PC-3 (cell line): ENCODE measurements at regions not wholly inside any gene's neighbourhood (a gene's known extent, or its start where the extent isn't known, plus 50 kb on each side); places are given as distances from the start of the nearest gene placed in this dataset.

Experiments
- EZH2 ChIP-seq: fragments of 300-600 bp; sonication (generic); IDR thresholded peaks from one replicate; pipeline ENCODE4 v1.6.1; 2017; ENCODE audit warnings: antibody characterized with exemption, mild to moderate bottlenecking, low read length; ENCODE audit not compliant: unreplicated experiment
- TF ChIP-seq, protein P1 (sequence below): fragments of 300-600 bp; sonication (generic); conservative IDR thresholded peaks from 2 replicates; pipeline ENCODE4 v1.5.1; 2017; ENCODE audit warnings: antibody characterized with exemption, low read depth, mild to moderate bottlenecking, low read length

DNA sequence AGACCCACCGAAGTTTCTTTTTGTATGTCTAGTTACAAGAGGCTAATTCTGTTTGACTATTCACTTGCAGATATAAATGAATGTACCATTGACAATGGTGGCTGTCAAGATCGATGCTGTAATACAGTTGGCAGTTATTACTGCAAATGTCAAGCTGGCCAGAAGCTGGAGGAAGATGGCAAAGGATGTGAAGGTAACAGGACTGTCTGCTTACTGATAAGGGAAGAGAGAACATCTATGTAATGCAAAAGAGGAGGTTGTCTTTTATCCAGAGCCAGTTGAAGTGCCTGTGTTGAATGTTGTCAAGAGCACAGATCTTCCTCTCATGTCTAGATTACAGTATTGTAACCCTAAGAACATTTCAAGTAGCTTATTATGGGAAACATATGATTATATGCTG, 549.5 kb upstream of the GOLIM4 start:
- TF ChIP-seq, protein P1, sequence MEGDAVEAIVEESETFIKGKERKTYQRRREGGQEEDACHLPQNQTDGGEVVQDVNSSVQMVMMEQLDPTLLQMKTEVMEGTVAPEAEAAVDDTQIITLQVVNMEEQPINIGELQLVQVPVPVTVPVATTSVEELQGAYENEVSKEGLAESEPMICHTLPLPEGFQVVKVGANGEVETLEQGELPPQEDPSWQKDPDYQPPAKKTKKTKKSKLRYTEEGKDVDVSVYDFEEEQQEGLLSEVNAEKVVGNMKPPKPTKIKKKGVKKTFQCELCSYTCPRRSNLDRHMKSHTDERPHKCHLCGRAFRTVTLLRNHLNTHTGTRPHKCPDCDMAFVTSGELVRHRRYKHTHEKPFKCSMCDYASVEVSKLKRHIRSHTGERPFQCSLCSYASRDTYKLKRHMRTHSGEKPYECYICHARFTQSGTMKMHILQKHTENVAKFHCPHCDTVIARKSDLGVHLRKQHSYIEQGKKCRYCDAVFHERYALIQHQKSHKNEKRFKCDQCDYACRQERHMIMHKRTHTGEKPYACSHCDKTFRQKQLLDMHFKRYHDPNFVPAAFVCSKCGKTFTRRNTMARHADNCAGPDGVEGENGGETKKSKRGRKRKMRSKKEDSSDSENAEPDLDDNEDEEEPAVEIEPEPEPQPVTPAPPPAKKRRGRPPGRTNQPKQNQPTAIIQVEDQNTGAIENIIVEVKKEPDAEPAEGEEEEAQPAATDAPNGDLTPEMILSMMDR: no peak
- no peak for TF ChIP-seq EZH2
